ENCODE measurements at regions not wholly inside any gene's neighbourhood (a gene's known extent, or its start where the extent isn't known, plus 50 kb on each side); places are given as distances from the start of the nearest gene placed in this dataset.

- Histone ChIP-seq H3K4me2 (ENCODE audit: low read length) (no peak overlapping the region), H3K9me2 (ENCODE audit: insufficient read depth) (no peaks in the 10 kb centered on the region), H4K20me1 (ENCODE audit: insufficient read depth) (no peaks in the 10 kb centered on the region), H3K27ac (ENCODE audit: low read depth, low read length) (no peak overlapping the region), H3K79me2 (ENCODE audit: insufficient read depth, low read length) (no peaks in the 10 kb centered on the region), H3K27me3 (ENCODE audit: insufficient read depth, low read length) (peaks cover 42% of the 10 kb centered on the region; the same call in 1 of the 2 replicates), H3K9me3 (ENCODE audit: control insufficient read depth in 1 of 2, insufficient read depth in 1 of 2, low read depth in 1 of 2, low read length in 2 of 2) (no peaks in the 10 kb centered on the region), H3K9ac (ENCODE audit: low read length) (no peak overlapping the region), H3K36me3 (ENCODE audit: control insufficient read depth in 1 of 2, insufficient read depth in 2 of 2, low read length in 2 of 2) (no peaks in the 10 kb centered on the region; a peak in 1 of 4 replicates), H3K4me1 (ENCODE audit: control insufficient read depth in 1 of 2, insufficient read depth in 2 of 2, low read length in 2 of 2) (no peaks in the 10 kb centered on the region), H3K4me3 (replicated peaks in 1 of 2; ENCODE audit: low read depth in 1 of 2, low read length in 2 of 2) (no peak overlapping the region), H2AFZ (ENCODE audit: low read depth, low read length, poor library complexity, severe bottlenecking) (no peak overlapping the region)
- no peak for ATAC-seq
- TF ChIP-seq CTCF (IDR thresholded peaks at IDR 0.05 in 2 of 3, conservative IDR thresholded peaks at IDR 0.05 in 1 of 3; ENCODE audit: borderline replicate concordance in 1 of 3, insufficient read depth in 1 of 3, low read depth in 2 of 3, low read length in 2 of 3) (no peak), ZBTB33 (IDR thresholded peaks at IDR 0.05; ENCODE audit: extremely low read depth, insufficient replicate concordance, low read length) (no peak), EZH2 (IDR thresholded peaks at IDR 0.05) (no peak), YY1 (IDR thresholded peaks at IDR 0.05; ENCODE audit: extremely low read depth, insufficient replicate concordance, low read depth, low read length) (no peak), SRF (IDR thresholded peaks at IDR 0.05; ENCODE audit: low read depth) (no peak), RAD21 (IDR thresholded peaks at IDR 0.05; ENCODE audit: low read depth) (no peak)
- ChIA-PET POLR2A (no interaction called here), CTCF (no interaction called here), RAD21 (ENCODE audit: low non-redundant PET in 1 of 2, low total read pairs in 2 of 2, uncharacterized antibody in 2 of 2, unreplicated experiment in 2 of 2) (no interaction called here)
- DNase-seq (ENCODE audit: low read depth, low spot score), result no peak
- BruUV-seq (replicated peaks), result no TSS peak
- intact Hi-C loops (cut with micrococcal nuclease), result no loop called here
Measured at GRCh38 chr19:30208436-30209060, 163.6 kb upstream of the ZNF536 start.
